GM23338 (cell line): ENCODE measurements at regions not wholly inside any gene's neighbourhood (a gene's known extent, or its start where the extent isn't known, plus 50 kb on each side); places are given as distances from the start of the nearest gene placed in this dataset.

Experiments
- ATAC-seq: fragments of 200-7000 bp; cut with Tn5 transposase; 3 replicates; pipeline ENCODE4 v1.9.1; 2020
- DNase-seq: peaks from one replicate; pipeline ENCODE4 v3.0.0-alpha.2; 2015; ENCODE audit warnings: low spot score
- H2AFZ ChIP-seq: fragments of 200-600 bp; sonication (generic); 2 replicates; pipeline ENCODE4 v1.8.0; 2016; ENCODE audit warnings: antibody characterized with exemption, mild to moderate bottlenecking, moderate library complexity
- H3F3A ChIP-seq: fragments of 200-600 bp; sonication (generic); replicated peaks from 2 replicates; pipeline ENCODE4 v1.8.0; 2017; ENCODE audit warnings: antibody characterized with exemption, mixed run types, low read depth
- H3K27ac ChIP-seq: fragments of 200-600 bp; sonication (generic); 2 replicates; pipeline ENCODE4 v1.6.1; 2016; ENCODE audit warnings: low read depth
- H3K27me3 ChIP-seq: fragments of 200-600 bp; sonication (generic); 2 replicates; pipeline ENCODE4 v1.8.0; 2016; ENCODE audit warnings: mild to moderate bottlenecking, mixed run types, moderate library complexity; ENCODE audit not compliant: insufficient read depth
- H3K36me3 ChIP-seq: fragments of 200-600 bp; sonication (generic); 2 replicates; pipeline ENCODE4 v1.8.0; 2016; ENCODE audit warnings: mild to moderate bottlenecking; ENCODE audit not compliant: insufficient read depth
- H3K4me1 ChIP-seq: fragments of 200-600 bp; sonication (generic); 2 replicates; pipeline ENCODE4 v1.8.0; 2016; ENCODE audit warnings: mild to moderate bottlenecking, moderate library complexity; ENCODE audit not compliant: insufficient read depth
- H3K4me2 ChIP-seq: fragments of 200-600 bp; sonication (generic); 2 replicates; pipeline ENCODE4 v1.7.1; 2017; ENCODE audit warnings: mixed run types
- H3K4me3 ChIP-seq: fragments of 200-600 bp; sonication (generic); 2 replicates; pipeline ENCODE4 v1.6.1; 2016; ENCODE audit warnings: mixed run types
- H3K79me2 ChIP-seq: fragments of 200-600 bp; sonication (generic); replicated peaks from 2 replicates; pipeline ENCODE4 v1.8.0; 2017; ENCODE audit warnings: mild to moderate bottlenecking; ENCODE audit not compliant: insufficient read depth
- H3K9me2 ChIP-seq: fragments of 200-600 bp; sonication (generic); 2 replicates; pipeline ENCODE4 v1.8.0; 2017; ENCODE audit not compliant: insufficient read depth
- H4K20me1 ChIP-seq: fragments of 200-600 bp; sonication (generic); replicated peaks from 2 replicates; pipeline ENCODE4 v1.8.0; 2017; ENCODE audit warnings: mild to moderate bottlenecking; ENCODE audit not compliant: insufficient read depth
- H3K27ac Mint-ChIP-seq: 2 replicates; pipeline ENCODE4 v1.8.0; 2020; ENCODE audit warnings: inconsistent platforms, mild to moderate bottlenecking, moderate library complexity, mixed read lengths
- H3K27me3 Mint-ChIP-seq: 3 replicates; pipeline ENCODE4 v1.8.0; 2022; ENCODE audit warnings: low read depth, mild to moderate bottlenecking, moderate library complexity, mixed read lengths, inconsistent platforms; ENCODE audit not compliant: insufficient read depth, poor library complexity
- H3K36me3 Mint-ChIP-seq: 3 replicates; pipeline ENCODE4 v1.8.0; 2021; ENCODE audit warnings: low read depth, mild to moderate bottlenecking, inconsistent platforms, moderate library complexity, mixed read lengths
- H3K4me1 Mint-ChIP-seq: 3 replicates; pipeline ENCODE4 v1.8.0; 2020; ENCODE audit warnings: mild to moderate bottlenecking, inconsistent platforms, mixed read lengths
- H3K4me3 Mint-ChIP-seq: 3 replicates; pipeline ENCODE4 v1.8.0; 2021; ENCODE audit warnings: moderate library complexity, mild to moderate bottlenecking, inconsistent platforms, mixed read lengths
- H3K9me3 Mint-ChIP-seq: 3 replicates; pipeline ENCODE4 v1.8.0; 2020; ENCODE audit warnings: moderate library complexity, mild to moderate bottlenecking, inconsistent platforms, mixed read lengths
- CREB1 ChIP-seq: fragments of 250-450 bp; sonication (Bioruptor Pico); IDR thresholded peaks from 2 replicates; pipeline ENCODE4 v1.5.0; 2020; ENCODE audit warnings: low read depth, mild to moderate bottlenecking, moderate library complexity
- CTCF ChIP-seq, 2 experiments: fragments of 200-600 bp in 1 of 2; sonication (generic) in 1 of 2; conservative IDR thresholded peaks; 2 replicates each; pipeline versions ENCODE4 v1.5.1 to v1.6.1; 2016 to 2017; ENCODE audit warnings: antibody characterized with exemption in 2 of 2, low read depth in 2 of 2, mild to moderate bottlenecking in 2 of 2, moderate library complexity in 1 of 2
- ETS1 ChIP-seq: IDR thresholded peaks from 2 replicates; pipeline ENCODE4 v1.6.1; 2016; ENCODE audit warnings: antibody characterized with exemption
- EZH2 ChIP-seq: fragments of 200-600 bp; sonication (generic); IDR thresholded peaks from one replicate; pipeline ENCODE4 v1.8.0; 2017; ENCODE audit warnings: antibody characterized with exemption, mild to moderate bottlenecking, low read depth; ENCODE audit not compliant: unreplicated experiment
- EZH2phosphoT487 ChIP-seq: fragments of 200-600 bp; sonication (generic); IDR thresholded peaks from one replicate; pipeline ENCODE4 v1.8.1; 2018; ENCODE audit warnings: antibody characterized with exemption; ENCODE audit not compliant: unreplicated experiment
- NANOG ChIP-seq: IDR thresholded peaks from 2 replicates; pipeline ENCODE4 v1.6.1; 2016; ENCODE audit warnings: antibody characterized with exemption, borderline replicate concordance
- REST ChIP-seq: IDR thresholded peaks from one replicate; pipeline ENCODE4 v1.6.1; 2018; ENCODE audit warnings: antibody characterized with exemption; ENCODE audit not compliant: unreplicated experiment
- STAT1 ChIP-seq: IDR thresholded peaks from one replicate; pipeline ENCODE4 v1.6.1; 2016; ENCODE audit warnings: antibody characterized with exemption; ENCODE audit not compliant: unreplicated experiment
- ZNF114 ChIP-seq: fragments of 250-450 bp; sonication (Bioruptor Pico); IDR thresholded peaks from 2 replicates; pipeline ENCODE4 v1.5.0; 2020; ENCODE audit warnings: mild to moderate bottlenecking, moderate library complexity
- ZNF331 ChIP-seq: fragments of 250-450 bp; sonication (Bioruptor Pico); IDR thresholded peaks from 2 replicates; pipeline ENCODE4 v1.5.0; 2020; ENCODE audit warnings: low read depth, mild to moderate bottlenecking, moderate library complexity
- ZNF462 ChIP-seq: fragments of 250-450 bp; sonication (Bioruptor Pico); IDR thresholded peaks from 2 replicates; pipeline ENCODE4 v1.5.0; 2020; ENCODE audit warnings: mild to moderate bottlenecking, moderate library complexity

GRCh38 chr6:33925936-33926335, 122.1 kb upstream of the MLN start:
- H3K27me3 Mint-ChIP-seq: peaks cover 12% of the 10 kb centered on the region
- peaks cover 19% of the 10 kb centered on the region for H3K4me1 Mint-ChIP-seq
- no peak overlapping the region for H3K4me3 Mint-ChIP-seq
- Histone ChIP-seq H3K4me3 (no peak overlapping the region), H3K79me2 (no peaks in the 10 kb centered on the region), H3K9me2 (no peaks in the 10 kb centered on the region), H3K36me3 (no peaks in the 10 kb centered on the region), H4K20me1 (no peaks in the 10 kb centered on the region), H3K4me1 (peaks cover 13% of the 10 kb centered on the region; the same call in 1 of the 2 replicates), H3K4me2 (no peak overlapping the region), H3F3A (no peaks in the 10 kb centered on the region), H3K27ac (no peak overlapping the region), H3K27me3 (no peaks in the 10 kb centered on the region), H2AFZ (no peak overlapping the region)
- DNase-seq (no peak), ATAC-seq (no peak)
- TF ChIP-seq ZNF331 (no peak), CREB1 (CRISPR knock-in tag) (no peak), REST (no peak), STAT1 (no peak), ETS1 (no peak), EZH2 (no peak), ZNF114 (CRISPR knock-in tag) (no peak), EZH2phosphoT487 (no peak), NANOG (no peak), ZNF462 (CRISPR knock-in tag) (no peak), CTCF (conservative IDR thresholded peaks at IDR 0.05; ENCODE audit: low read depth in 2 of 2) (no peak)
- no peak overlapping the region for H3K27ac Mint-ChIP-seq
- H3K9me3 Mint-ChIP-seq: peaks cover 5% of the 10 kb centered on the region; the same call in 2 of the 3 replicates
- peaks cover 6% of the 10 kb centered on the region; the same call in 2 of the 3 replicates for H3K36me3 Mint-ChIP-seq
